ENCODE measurements at regions not wholly inside any gene's neighbourhood (a gene's known extent, or its start where the extent isn't known, plus 50 kb on each side); places are given as distances from the start of the nearest gene placed in this dataset.

DNA sequence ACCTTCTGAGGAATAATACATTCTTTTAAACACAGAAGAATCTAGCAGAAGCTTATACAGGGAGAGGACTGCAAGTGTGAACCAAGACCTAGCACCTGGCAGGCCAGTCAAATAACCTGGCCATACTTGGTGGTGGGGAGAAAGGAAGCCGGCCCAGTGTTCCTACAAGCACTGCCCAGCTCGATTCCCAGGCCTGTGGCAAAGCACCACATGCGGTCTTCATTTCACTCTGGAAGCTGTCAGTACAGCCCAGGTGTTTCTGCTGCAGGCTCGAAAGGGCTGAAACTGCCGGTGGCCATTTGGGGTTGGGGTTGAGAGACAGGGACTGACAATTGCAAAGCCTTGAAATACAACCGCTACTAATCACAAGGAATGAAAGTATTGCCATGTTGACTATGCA lies 50.8 kb upstream of the EGFR start:
- DNase-seq = no peak
- TF ChIP-seq CTCF (IDR thresholded peaks at IDR 0.05) = no peak
- no peak for ATAC-seq
- no peaks in the 10 kb centered on the region for H3K9me3 ChIP-seq
- no peaks in the 10 kb centered on the region for H3K4me1 ChIP-seq (ENCODE audit: low read depth)
- H3K36me3 ChIP-seq (ENCODE audit: low read depth) = no peaks in the 10 kb centered on the region
- intact Hi-C loops (cut with DNase I, micrococcal nuclease) = no loop called here
- no peak overlapping the region for H3K4me3 ChIP-seq
